Thyroid gland (tissue), 4 donors: ENCODE measurements at regions not wholly inside any gene's neighbourhood (a gene's known extent, or its start where the extent isn't known, plus 50 kb on each side); places are given as distances from the start of the nearest gene placed in this dataset.

Source experiments
- CTCF ChIP-seq, 6 experiments: fragments of 200-600 bp in 3 of 6; fragments of 450-650 bp in 3 of 6; sonication (generic) in 3 of 6; IDR thresholded peaks; one replicate each; pipeline ENCODE4 v1.5.1; 2016 to 2019; ENCODE audit warnings: antibody characterized with exemption in 6 of 6, mild to moderate bottlenecking in 2 of 6, inconsistent platforms in 1 of 6, moderate library complexity in 1 of 6
- POLR2A ChIP-seq, 2 donors: fragments of 450-650 bp; IDR thresholded peaks; one replicate each; pipeline ENCODE4 v1.6.1; 2017; ENCODE audit warnings: antibody characterized with exemption in 2 of 2, mild to moderate bottlenecking in 2 of 2, moderate library complexity in 1 of 2

- TF ChIP-seq CTCF (IDR thresholded peaks at IDR 0.05) = no peak
- TF ChIP-seq POLR2A (IDR thresholded peaks at IDR 0.05) = no peak
Observed at GRCh38 chr16:6016530-6017184, 919.1 kb upstream of the EEF2KMT start.
